ENCODE measurements at regions not wholly inside any gene's neighbourhood (a gene's known extent, or its start where the extent isn't known, plus 50 kb on each side); places are given as distances from the start of the nearest gene placed in this dataset.
"Not testable (repeated sequence)": the region's sequence is repeated elsewhere in the genome, so short reads cannot be mapped to it uniquely, and the experiment has no call there.

DNA sequence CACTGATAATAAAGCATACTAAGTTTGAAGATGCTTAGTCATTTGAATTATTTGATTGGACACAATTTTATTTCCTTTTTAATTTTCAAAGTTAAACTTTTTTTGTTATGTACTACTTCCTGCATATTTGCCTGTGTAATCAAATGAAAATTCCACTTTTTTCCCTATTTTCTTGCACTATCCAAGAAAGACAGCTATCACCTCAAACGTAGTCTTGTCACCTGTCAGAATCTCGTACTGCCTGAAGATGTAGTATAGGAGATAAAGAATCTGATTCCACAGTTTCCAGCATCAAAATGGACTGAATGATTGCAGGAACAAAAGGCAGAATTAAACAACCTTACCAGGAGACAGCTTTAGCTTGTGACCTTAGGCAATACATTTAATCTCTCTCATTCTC, 818.8 kb downstream of the MAT2B start:
- no peaks in the 10 kb centered on the region for H3K36me3 Mint-ChIP-seq

DNA sequence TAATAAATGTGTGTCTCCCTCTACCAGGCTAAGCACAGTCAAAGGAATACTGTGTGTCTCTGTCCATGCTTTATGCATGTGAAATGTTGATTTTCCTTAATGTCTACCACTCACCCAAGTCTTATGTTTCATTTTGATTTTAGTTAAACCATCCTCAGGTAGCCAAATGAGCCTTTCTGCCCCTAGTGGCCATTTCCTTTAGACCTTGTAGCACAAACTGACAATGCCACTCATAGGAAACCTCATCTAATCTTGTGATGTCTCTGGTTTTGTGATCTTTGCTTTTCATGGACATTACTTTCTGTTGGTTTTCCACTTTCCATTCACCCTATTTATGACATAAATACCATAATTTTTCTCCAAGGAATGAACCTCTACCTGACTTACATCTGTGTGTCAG, 820.8 kb downstream of the MAT2B start:
- H3K9me3 ChIP-seq (ENCODE audit: control insufficient read depth, insufficient read depth, low read length) = peaks cover 6% of the 10 kb centered on the region
- Mint-ChIP-seq H3K9me3 (peaks cover 4 to 15% of the 10 kb centered on the region in 2 donors), H3K27ac (no peak overlapping the region), H3K4me3 (no peak overlapping the region), H3K36me3 (no peaks in the 10 kb centered on the region), H3K27me3 (ENCODE audit: low read depth in 2 of 2) (no peaks in the 10 kb centered on the region), H3K4me1 (no peaks in the 10 kb centered on the region)
- H3K36me3 ChIP-seq (ENCODE audit: control insufficient read depth, insufficient read depth, low read length) = no peaks in the 10 kb centered on the region
- DNase-seq = no peak
- H3K27ac ChIP-seq (ENCODE audit: low read length) = no peak overlapping the region
- no peaks in the 10 kb centered on the region for H3K4me1 ChIP-seq (ENCODE audit: control insufficient read depth, insufficient read depth, low read length)
- TF ChIP-seq, protein P1, sequence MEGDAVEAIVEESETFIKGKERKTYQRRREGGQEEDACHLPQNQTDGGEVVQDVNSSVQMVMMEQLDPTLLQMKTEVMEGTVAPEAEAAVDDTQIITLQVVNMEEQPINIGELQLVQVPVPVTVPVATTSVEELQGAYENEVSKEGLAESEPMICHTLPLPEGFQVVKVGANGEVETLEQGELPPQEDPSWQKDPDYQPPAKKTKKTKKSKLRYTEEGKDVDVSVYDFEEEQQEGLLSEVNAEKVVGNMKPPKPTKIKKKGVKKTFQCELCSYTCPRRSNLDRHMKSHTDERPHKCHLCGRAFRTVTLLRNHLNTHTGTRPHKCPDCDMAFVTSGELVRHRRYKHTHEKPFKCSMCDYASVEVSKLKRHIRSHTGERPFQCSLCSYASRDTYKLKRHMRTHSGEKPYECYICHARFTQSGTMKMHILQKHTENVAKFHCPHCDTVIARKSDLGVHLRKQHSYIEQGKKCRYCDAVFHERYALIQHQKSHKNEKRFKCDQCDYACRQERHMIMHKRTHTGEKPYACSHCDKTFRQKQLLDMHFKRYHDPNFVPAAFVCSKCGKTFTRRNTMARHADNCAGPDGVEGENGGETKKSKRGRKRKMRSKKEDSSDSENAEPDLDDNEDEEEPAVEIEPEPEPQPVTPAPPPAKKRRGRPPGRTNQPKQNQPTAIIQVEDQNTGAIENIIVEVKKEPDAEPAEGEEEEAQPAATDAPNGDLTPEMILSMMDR (IDR thresholded peaks at IDR 0.05) = no peak
- H3K4me3 ChIP-seq (ENCODE audit: low read length) = no peak overlapping the region
- intact Hi-C loops (cut with micrococcal nuclease) = no loop called here
- ATAC-seq = no peak
- H3K27me3 ChIP-seq (ENCODE audit: control insufficient read depth, insufficient read depth, low read length) = no peaks in the 10 kb centered on the region

More for the DNA sequence above, 818.8 kb downstream of the MAT2B start:
- Histone ChIP-seq H3K27ac (ENCODE audit: low read length) (no peak overlapping the region), H3K9me3 (ENCODE audit: control insufficient read depth, insufficient read depth, low read length) (peaks cover 6% of the 10 kb centered on the region), H3K36me3 (ENCODE audit: control insufficient read depth, insufficient read depth, low read length) (no peaks in the 10 kb centered on the region), H3K4me1 (ENCODE audit: control insufficient read depth, insufficient read depth, low read length) (no peaks in the 10 kb centered on the region), H3K4me3 (ENCODE audit: low read length) (no peak overlapping the region), H3K27me3 (ENCODE audit: control insufficient read depth, insufficient read depth, low read length) (no peaks in the 10 kb centered on the region)
- H3K4me1 Mint-ChIP-seq = no peaks in the 10 kb centered on the region
- DNase-seq (no peak), ATAC-seq (no peak)
- TF ChIP-seq, protein P1 (IDR thresholded peaks at IDR 0.05) = no peak
- no peaks in the 10 kb centered on the region for H3K27me3 Mint-ChIP-seq (ENCODE audit: low read depth in 2 of 2)
- peaks cover 7 to 25% of the 10 kb centered on the region in 2 donors for H3K9me3 Mint-ChIP-seq
- intact Hi-C loops (cut with micrococcal nuclease) = no loop called here
- no peak overlapping the region for H3K27ac Mint-ChIP-seq
- no peak overlapping the region for H3K4me3 Mint-ChIP-seq
- WGBS (ENCODE audit: insufficient coverage) = 86% methylated on average over 2 of the region's 2 CpGs

DNA sequence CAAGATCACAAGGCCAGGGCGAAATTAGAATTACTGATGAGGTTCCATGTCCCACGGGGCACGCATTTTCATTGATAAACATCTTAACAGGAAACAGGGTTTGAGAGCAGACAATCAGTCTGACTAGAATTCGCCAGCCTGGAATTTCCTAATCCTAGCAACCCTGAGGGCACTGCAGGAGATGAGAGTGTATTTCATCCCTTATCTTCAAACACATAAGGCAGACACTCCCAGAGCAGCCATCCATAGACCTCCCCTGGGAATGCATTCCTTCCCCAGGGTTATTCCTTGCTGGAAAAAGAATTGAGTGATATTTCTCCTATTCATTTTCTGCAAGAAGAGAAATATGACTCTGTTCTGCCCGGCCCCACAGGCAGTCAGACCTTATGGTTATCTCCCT, 821.7 kb downstream of the MAT2B start:
- H3K27me3 ChIP-seq (ENCODE audit: control insufficient read depth, insufficient read depth, low read length); H3K9me3 ChIP-seq (ENCODE audit: control insufficient read depth, insufficient read depth, low read length); DNase-seq; ATAC-seq; H3K4me3 Mint-ChIP-seq; H3K27ac Mint-ChIP-seq; H3K36me3 ChIP-seq (ENCODE audit: control insufficient read depth, insufficient read depth, low read length); H3K27ac ChIP-seq (ENCODE audit: low read length); H3K36me3 Mint-ChIP-seq; H3K4me1 Mint-ChIP-seq; H3K4me3 ChIP-seq (ENCODE audit: low read length); H3K27me3 Mint-ChIP-seq (ENCODE audit: low read depth in 2 of 2); H3K4me1 ChIP-seq (ENCODE audit: control insufficient read depth, insufficient read depth, low read length); intact Hi-C loops (cut with micrococcal nuclease): not testable (repeated sequence)
- H3K9me3 Mint-ChIP-seq = peaks cover 2 to 13% of the 10 kb centered on the region in 2 donors
- 80% methylated on average over 5 of the region's 5 CpGs for WGBS (ENCODE audit: insufficient coverage)

DNA sequence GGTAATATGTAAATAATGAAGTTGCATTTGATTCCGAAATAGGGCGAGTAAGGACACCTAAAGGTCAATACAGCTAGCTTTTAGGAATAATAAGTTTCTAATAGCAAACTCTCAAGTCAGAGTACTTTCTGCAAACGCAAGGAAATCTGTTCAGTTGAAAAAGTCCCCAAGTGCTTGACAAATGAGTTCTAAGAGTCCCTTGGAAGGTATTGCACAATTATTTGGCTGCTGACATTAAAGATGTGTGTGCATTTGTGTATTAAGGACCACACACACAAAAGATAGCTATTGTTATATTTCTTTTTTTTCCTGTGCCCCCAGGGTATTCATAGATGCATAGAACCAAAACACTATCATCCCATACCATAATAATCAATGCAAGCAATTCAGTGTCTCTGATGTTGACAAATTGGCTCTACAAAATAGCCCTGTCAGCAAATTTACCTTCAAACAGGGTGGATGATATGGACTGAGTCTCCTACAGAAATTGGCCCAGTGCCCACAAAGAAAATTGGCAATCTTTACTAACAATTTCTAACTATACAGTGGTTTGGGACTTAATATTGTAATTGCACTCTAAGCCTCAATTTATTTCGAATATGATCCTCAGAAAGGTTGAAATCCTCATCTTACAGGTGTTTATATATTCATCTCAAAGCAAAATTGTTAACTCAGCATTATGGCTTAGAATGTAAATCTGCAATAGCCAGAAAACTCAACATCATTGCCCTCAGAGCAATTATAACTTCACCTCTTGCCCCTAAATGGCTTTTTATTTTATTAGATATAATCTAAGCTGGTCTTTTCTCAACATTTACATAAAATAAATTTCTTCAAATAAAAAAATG, 827.2 kb downstream of the MAT2B start:
- no peaks in the 10 kb centered on the region for H3K36me3 ChIP-seq (ENCODE audit: control insufficient read depth, insufficient read depth, low read length)
- no peaks in the 10 kb centered on the region for H3K27me3 ChIP-seq (ENCODE audit: control insufficient read depth, insufficient read depth, low read length)
- H3K27me3 Mint-ChIP-seq (ENCODE audit: low read depth in 2 of 2) = no peaks in the 10 kb centered on the region
- no peaks in the 10 kb centered on the region for H3K36me3 Mint-ChIP-seq
- H3K4me3 Mint-ChIP-seq = no peak overlapping the region
- H3K27ac Mint-ChIP-seq = no peak overlapping the region
- no peaks in the 10 kb centered on the region for H3K4me1 ChIP-seq (ENCODE audit: control insufficient read depth, insufficient read depth, low read length)
- 89% methylated on average over 3 of the region's 4 CpGs for WGBS (ENCODE audit: insufficient coverage)
- H3K4me1 Mint-ChIP-seq = no peaks in the 10 kb centered on the region
- ATAC-seq (no peak), DNase-seq (no peak)
- intact Hi-C loops (cut with micrococcal nuclease) = no loop called here
- no peak overlapping the region for H3K27ac ChIP-seq (ENCODE audit: low read length)
- peaks cover 4% of the 10 kb centered on the region in 2 donors for H3K9me3 Mint-ChIP-seq
- TF ChIP-seq, protein P1 (IDR thresholded peaks at IDR 0.05) = no peak
- H3K9me3 ChIP-seq (ENCODE audit: control insufficient read depth, insufficient read depth, low read length) = no peaks in the 10 kb centered on the region
- no peak overlapping the region for H3K4me3 ChIP-seq (ENCODE audit: low read length)

Measured in natural killer cell (primary cell).